ENCODE measurements at regions not wholly inside any gene's neighbourhood (a gene's known extent, or its start where the extent isn't known, plus 50 kb on each side); places are given as distances from the start of the nearest gene placed in this dataset.
A peak's percentile ranks its signal among the peaks of the same experiment; 100 is the strongest.

DNA sequence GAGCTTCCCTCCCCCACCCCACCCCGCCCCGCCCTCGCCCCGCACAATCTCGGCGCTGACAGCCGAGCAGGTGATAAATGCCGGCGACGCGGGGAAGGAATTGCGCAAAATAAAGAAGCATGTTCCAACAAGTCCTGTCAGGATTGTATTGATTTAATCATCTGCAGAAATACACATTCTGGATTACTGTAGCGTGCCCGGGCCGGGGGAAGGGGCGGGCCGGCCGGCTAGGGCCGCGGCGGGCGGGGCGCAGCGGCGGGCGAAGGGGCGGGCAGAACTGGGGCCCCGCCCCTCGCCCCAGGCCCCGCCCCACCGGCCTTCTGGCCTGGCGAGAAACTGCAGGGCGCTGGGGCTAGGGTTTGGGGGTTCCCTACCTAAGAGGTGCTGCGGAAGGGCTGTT lies 88.9 kb upstream of the PAX2 start:
- Histone ChIP-seq H3K9me3 (ENCODE audit: control insufficient read depth in 4 of 4, insufficient read depth in 3 of 4, low read length in 3 of 4) (peaks cover 0 to 10% (median 0%) of the 10 kb centered on the region in 4 donors), H3K4me1 (ENCODE audit: control insufficient read depth in 5 of 5, insufficient read depth in 5 of 5, low read length in 5 of 5) (peaks cover 0 to 32% (median 0%) of the 10 kb centered on the region in 5 donors), H3K36me3 (ENCODE audit: control insufficient read depth in 4 of 4, insufficient read depth in 4 of 4, low read length in 4 of 4) (no peaks in the 10 kb centered on the region), H3K4me3 (no peak overlapping the region), H3K9ac (ENCODE audit: insufficient read depth in 1 of 2, low read length in 2 of 2) (no peak overlapping the region), H3K27ac (ENCODE audit: low read depth in 1 of 2, low read length in 1 of 2) (no peak overlapping the region), H3K27me3 (ENCODE audit: control insufficient read depth in 3 of 3, insufficient read depth in 3 of 3, low read length in 2 of 3) (peaks cover 4 to 81% (median 47%) of the 10 kb centered on the region in 3 donors)
- 2 to 4% methylated on average over 28 to 34 of the region's 34 CpGs for WGBS, 2 donors
- TF ChIP-seq, protein P1, sequence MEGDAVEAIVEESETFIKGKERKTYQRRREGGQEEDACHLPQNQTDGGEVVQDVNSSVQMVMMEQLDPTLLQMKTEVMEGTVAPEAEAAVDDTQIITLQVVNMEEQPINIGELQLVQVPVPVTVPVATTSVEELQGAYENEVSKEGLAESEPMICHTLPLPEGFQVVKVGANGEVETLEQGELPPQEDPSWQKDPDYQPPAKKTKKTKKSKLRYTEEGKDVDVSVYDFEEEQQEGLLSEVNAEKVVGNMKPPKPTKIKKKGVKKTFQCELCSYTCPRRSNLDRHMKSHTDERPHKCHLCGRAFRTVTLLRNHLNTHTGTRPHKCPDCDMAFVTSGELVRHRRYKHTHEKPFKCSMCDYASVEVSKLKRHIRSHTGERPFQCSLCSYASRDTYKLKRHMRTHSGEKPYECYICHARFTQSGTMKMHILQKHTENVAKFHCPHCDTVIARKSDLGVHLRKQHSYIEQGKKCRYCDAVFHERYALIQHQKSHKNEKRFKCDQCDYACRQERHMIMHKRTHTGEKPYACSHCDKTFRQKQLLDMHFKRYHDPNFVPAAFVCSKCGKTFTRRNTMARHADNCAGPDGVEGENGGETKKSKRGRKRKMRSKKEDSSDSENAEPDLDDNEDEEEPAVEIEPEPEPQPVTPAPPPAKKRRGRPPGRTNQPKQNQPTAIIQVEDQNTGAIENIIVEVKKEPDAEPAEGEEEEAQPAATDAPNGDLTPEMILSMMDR (IDR thresholded peaks at IDR 0.05; ENCODE audit: control extremely low read depth, extremely low read depth) = no peak
- DNase-seq = peak; percentile 49 to 87 (median 49)
- no peak for ATAC-seq (ENCODE audit: insufficient read depth, low FRiP score)

DNA sequence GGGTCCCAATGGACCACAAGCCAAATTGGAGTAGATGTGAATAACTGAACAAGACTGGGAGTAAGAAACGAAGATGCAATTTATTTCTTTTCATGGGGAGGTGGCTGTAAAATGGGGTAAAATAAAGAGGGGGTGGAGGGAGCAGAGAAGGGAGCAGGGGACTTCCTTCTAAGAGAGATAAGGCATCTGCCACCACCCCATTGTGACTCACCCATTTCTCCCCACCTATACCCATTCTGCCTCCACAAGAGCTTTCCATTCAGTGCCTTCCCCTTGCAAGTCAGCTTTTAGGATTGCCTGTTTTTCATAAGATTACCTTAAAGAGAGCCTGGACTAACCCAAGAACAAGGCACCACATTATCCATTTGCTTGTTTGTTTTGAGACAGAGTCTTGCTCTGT lies 87.1 kb upstream of the PAX2 start:
- DNase-seq = no peak
- TF ChIP-seq, protein P1 (IDR thresholded peaks at IDR 0.05; ENCODE audit: control extremely low read depth, extremely low read depth) = no peak

DNA sequence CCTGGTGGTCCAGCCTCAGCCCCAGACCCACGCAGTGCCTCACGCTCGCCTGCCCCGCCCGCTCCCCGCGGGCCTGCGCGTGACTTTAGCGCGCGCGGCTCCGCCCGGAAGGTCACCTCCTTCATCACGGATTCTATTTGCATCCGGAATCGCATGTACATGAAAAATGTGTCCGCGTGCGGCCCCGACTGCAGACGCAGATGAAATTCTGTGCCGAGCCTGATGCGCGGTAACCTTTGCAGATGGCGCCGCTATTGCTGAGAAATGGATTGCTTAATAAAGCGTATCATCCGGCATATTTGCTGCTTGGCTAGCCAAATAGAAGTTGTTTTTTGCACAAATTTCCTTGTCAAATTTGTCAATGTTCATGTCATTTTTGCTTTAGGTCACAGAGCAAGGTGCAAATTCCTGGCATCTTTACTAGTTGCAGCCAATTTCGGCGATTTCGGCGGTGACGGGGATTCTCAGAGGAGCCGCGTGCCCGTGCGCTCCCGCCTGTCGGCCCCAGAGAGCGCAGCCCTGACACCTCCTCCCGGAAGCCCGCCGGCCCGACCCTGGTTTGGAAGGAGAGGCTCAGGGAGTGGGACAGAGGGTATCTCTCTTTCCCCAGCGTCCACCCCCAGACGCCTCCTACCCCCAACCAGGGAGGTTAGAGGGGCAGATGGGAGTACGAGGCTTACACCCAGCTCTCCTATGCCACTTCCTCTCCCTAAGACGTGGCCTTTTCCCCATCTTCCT lies 85.9 kb upstream of the PAX2 start:
- WGBS, 2 donors = 5 to 6% methylated on average over 50 of the region's 50 CpGs
- Histone ChIP-seq H3K9ac (ENCODE audit: insufficient read depth in 1 of 2, low read length in 2 of 2) (no peak overlapping the region), H3K27me3 (ENCODE audit: control insufficient read depth in 3 of 3, insufficient read depth in 3 of 3, low read length in 2 of 3) (peaks cover 3 to 79% (median 39%) of the 10 kb centered on the region in 3 donors), H3K27ac (ENCODE audit: low read depth in 1 of 2, low read length in 1 of 2) (no peak overlapping the region), H3K4me3 (no peak overlapping the region), H3K4me1 (ENCODE audit: control insufficient read depth in 5 of 5, insufficient read depth in 5 of 5, low read length in 5 of 5) (peaks cover 0 to 23% (median 0%) of the 10 kb centered on the region in 5 donors), H3K9me3 (ENCODE audit: control insufficient read depth in 4 of 4, insufficient read depth in 3 of 4, low read length in 3 of 4) (peaks cover 0 to 10% (median 0%) of the 10 kb centered on the region in 4 donors), H3K36me3 (ENCODE audit: control insufficient read depth in 4 of 4, insufficient read depth in 4 of 4, low read length in 4 of 4) (no peaks in the 10 kb centered on the region)
- peak; percentile 19 to 43 (median 31) for DNase-seq
- no peak for ATAC-seq (ENCODE audit: insufficient read depth, low FRiP score)
- TF ChIP-seq, protein P1 (IDR thresholded peaks at IDR 0.05; ENCODE audit: control extremely low read depth, extremely low read depth) = no peak

More for the DNA sequence above, 87.1 kb upstream of the PAX2 start:
- ATAC-seq (ENCODE audit: insufficient read depth, low FRiP score) = no peak
- Histone ChIP-seq H3K4me1 (ENCODE audit: control insufficient read depth in 5 of 5, insufficient read depth in 5 of 5, low read length in 5 of 5) (peaks cover 0 to 27% (median 0%) of the 10 kb centered on the region in 5 donors), H3K27me3 (ENCODE audit: control insufficient read depth in 3 of 3, insufficient read depth in 3 of 3, low read length in 2 of 3) (peaks cover 3 to 77% (median 40%) of the 10 kb centered on the region in 3 donors), H3K36me3 (ENCODE audit: control insufficient read depth in 4 of 4, insufficient read depth in 4 of 4, low read length in 4 of 4) (no peaks in the 10 kb centered on the region), H3K9me3 (ENCODE audit: control insufficient read depth in 4 of 4, insufficient read depth in 3 of 4, low read length in 3 of 4) (peaks cover 0 to 10% (median 0%) of the 10 kb centered on the region in 4 donors), H3K4me3 (no peak overlapping the region), H3K27ac (ENCODE audit: low read depth in 1 of 2, low read length in 1 of 2) (no peak overlapping the region), H3K9ac (ENCODE audit: insufficient read depth in 1 of 2, low read length in 2 of 2) (no peak overlapping the region)
- 46 to 47% methylated on average over 1 of the region's 1 CpG for WGBS, 2 donors
